ENCODE measurements at regions not wholly inside any gene's neighbourhood (a gene's known extent, or its start where the extent isn't known, plus 50 kb on each side); places are given as distances from the start of the nearest gene placed in this dataset.

DNA sequence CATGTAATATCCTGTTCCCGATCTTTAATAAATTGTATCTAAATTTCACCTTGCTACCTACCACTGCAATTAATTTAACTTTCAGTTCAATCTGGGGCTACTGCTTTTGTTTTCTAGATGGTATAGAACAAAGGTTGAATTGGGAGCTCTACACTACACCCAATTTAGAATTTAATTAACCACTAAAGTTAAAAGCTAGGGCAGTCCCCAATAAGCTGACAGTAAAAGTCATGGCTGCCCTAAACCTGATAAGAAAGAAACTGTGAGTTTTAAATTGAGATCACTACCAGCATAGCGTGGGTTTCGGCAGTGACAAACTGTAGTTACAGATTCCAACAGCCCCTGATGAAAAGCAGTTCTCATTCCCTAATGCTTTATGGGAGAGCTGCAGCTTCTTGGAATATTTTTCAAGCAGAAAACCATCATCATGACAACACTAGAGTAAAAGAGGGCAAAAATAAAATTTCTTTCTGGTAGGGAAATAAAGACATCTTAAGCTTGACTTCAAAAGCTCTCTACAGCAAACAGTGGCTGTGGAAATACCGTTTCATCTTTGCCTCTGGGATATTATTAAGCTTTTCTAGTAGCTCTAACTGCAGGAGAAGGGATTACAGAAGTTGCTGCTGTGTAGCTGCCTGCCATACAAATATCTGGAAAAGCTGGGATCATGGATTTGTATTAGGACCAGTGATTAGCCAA lies 1372.1 kb downstream of the EPHA7 start:
- H3K27ac ChIP-seq: no peak overlapping the region
- ATAC-seq (ENCODE audit: low FRiP score in 2 of 2) (no peak), DNase-seq (no peak)
- H3K27me3 ChIP-seq: no peaks in the 10 kb centered on the region
- TF ChIP-seq EP300 (IDR thresholded peaks at IDR 0.05): no peak
- H3K36me3 ChIP-seq: no peaks in the 10 kb centered on the region
- WGBS, 2 donors: 77 to 80% methylated on average over 4 of the region's 4 CpGs
- H3K4me1 ChIP-seq: no peaks in the 10 kb centered on the region
- H3K4me3 ChIP-seq: no peak overlapping the region
- no peaks in the 10 kb centered on the region for H3K9me3 ChIP-seq

DNA sequence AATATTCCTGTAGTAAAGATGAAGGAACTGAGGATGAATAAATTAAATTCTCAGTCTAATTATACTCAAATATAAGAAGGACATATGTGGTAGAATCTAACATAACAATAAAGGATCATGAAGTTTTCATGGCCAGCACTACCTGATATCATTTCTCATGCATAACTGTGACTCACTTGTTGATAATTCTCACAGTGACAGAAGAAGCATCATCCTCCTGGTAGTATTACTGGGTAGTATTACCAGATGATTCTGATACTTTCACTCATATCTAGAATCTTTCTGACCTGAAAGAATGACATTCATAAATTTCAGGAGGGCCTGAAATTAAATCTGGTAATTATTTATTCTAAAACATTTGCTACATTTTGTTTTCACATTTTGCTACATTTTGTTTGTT lies 1375.0 kb downstream of the EPHA7 start:
- Histone ChIP-seq H3K9me3 (no peaks in the 10 kb centered on the region), H3K27ac (no peak overlapping the region), H3K27me3 (no peaks in the 10 kb centered on the region), H3K4me1 (no peaks in the 10 kb centered on the region), H3K36me3 (no peaks in the 10 kb centered on the region), H3K4me3 (no peak overlapping the region)
- no peak for ATAC-seq (ENCODE audit: low FRiP score in 2 of 2)
- DNase-seq: no peak
- no peak for TF ChIP-seq POLR2AphosphoS5 (IDR thresholded peaks at IDR 0.05)
- TF ChIP-seq, protein P1, sequence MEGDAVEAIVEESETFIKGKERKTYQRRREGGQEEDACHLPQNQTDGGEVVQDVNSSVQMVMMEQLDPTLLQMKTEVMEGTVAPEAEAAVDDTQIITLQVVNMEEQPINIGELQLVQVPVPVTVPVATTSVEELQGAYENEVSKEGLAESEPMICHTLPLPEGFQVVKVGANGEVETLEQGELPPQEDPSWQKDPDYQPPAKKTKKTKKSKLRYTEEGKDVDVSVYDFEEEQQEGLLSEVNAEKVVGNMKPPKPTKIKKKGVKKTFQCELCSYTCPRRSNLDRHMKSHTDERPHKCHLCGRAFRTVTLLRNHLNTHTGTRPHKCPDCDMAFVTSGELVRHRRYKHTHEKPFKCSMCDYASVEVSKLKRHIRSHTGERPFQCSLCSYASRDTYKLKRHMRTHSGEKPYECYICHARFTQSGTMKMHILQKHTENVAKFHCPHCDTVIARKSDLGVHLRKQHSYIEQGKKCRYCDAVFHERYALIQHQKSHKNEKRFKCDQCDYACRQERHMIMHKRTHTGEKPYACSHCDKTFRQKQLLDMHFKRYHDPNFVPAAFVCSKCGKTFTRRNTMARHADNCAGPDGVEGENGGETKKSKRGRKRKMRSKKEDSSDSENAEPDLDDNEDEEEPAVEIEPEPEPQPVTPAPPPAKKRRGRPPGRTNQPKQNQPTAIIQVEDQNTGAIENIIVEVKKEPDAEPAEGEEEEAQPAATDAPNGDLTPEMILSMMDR (IDR thresholded peaks at IDR 0.05): no peak

DNA sequence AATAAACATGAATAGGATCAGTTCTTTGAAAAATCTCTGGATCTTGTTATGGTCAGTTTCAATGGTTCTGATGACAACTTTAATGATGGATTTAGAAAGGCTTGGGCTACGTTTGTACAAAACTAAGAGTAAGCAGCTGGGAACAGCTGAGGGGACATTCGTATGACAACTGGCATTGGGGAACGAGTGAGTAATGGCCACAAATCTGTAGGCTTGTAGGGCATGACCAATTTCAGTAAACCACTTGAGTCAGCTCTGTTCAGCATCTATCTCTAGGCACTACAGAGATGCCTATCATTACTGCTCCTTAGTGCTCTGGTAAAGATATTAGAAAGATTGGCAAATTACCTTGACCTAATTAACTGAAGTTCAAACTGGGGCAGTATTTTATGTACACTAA lies 1375.6 kb downstream of the EPHA7 start:
- H3K4me1 ChIP-seq: no peaks in the 10 kb centered on the region
- ATAC-seq (ENCODE audit: low FRiP score in 2 of 2): no peak
- DNase-seq: no peak
- no peaks in the 10 kb centered on the region for H3K9me3 ChIP-seq
- H3K4me3 ChIP-seq: no peak overlapping the region
- H3K27me3 ChIP-seq: no peaks in the 10 kb centered on the region
- TF ChIP-seq, protein P1 (IDR thresholded peaks at IDR 0.05): no peak
- TF ChIP-seq POLR2A (IDR thresholded peaks at IDR 0.05): no peak
- TF ChIP-seq POLR2AphosphoS5 (IDR thresholded peaks at IDR 0.05): no peak
- TF ChIP-seq EP300 (IDR thresholded peaks at IDR 0.05): no peak
- no peaks in the 10 kb centered on the region for H3K36me3 ChIP-seq
- WGBS, 2 donors: 67 to 73% methylated on average over 3 of the region's 3 CpGs
- no peak overlapping the region for H3K27ac ChIP-seq

DNA sequence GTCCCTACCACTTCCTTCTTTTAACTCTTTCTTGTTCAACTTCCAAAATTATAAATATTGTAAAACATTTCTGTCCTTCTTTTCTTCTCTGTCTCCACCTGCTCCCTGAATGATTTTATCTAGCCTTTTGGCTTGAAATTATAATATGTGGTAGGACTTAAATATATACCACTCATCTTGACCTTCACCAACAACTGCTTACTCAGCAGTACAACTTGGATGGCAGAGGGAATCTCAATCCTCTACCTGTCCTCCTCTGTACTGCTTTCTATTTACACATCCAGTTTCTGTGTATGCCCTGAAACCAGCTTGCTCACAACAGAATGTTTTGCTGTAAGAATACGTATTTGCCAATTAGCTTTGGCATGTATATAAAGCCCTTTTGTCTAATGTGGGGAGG lies 1392.5 kb downstream of the EPHA7 start:
- WGBS, 2 donors: 83 to 89% methylated on average over 1 of the region's 1 CpG

DNA sequence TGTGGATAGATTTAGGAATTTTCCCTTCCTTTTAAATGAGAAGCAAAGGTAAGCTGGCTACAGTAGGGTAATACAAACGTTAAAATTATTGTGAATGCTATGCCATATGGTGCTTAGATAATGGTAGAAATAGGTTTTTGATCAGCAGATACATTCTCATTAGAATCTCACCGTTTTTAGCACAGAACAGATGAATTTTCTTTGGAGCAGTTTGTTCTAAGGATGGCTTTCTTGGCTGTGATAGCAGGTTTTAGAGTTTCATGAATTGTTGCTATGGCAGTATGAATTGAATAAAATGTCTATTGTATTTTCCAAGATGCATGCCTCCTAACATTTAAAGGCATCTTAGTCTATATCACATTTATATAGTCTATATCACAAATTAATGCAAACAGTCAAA lies 1394.5 kb downstream of the EPHA7 start:
- no peak for TF ChIP-seq POLR2AphosphoS5 (IDR thresholded peaks at IDR 0.05)
- Histone ChIP-seq H3K4me1 (no peaks in the 10 kb centered on the region), H3K4me3 (no peak overlapping the region), H3K27me3 (no peaks in the 10 kb centered on the region), H3K9me3 (no peaks in the 10 kb centered on the region), H3K27ac (no peak overlapping the region), H3K36me3 (no peaks in the 10 kb centered on the region)
- DNase-seq (no peak), ATAC-seq (ENCODE audit: low FRiP score in 2 of 2) (no peak)
- 36 to 43% methylated on average over 2 of the region's 2 CpGs for WGBS, 2 donors

More for the DNA sequence above, 1392.5 kb downstream of the EPHA7 start:
- Histone ChIP-seq H3K4me1 (no peaks in the 10 kb centered on the region), H3K9me3 (no peaks in the 10 kb centered on the region), H3K27me3 (no peaks in the 10 kb centered on the region), H3K27ac (no peak overlapping the region), H3K4me3 (no peak overlapping the region), H3K36me3 (no peaks in the 10 kb centered on the region)
- no peak for TF ChIP-seq POLR2A (IDR thresholded peaks at IDR 0.05)
- TF ChIP-seq EP300 (IDR thresholded peaks at IDR 0.05): no peak
- DNase-seq (no peak), ATAC-seq (ENCODE audit: low FRiP score in 2 of 2) (no peak)

DNA sequence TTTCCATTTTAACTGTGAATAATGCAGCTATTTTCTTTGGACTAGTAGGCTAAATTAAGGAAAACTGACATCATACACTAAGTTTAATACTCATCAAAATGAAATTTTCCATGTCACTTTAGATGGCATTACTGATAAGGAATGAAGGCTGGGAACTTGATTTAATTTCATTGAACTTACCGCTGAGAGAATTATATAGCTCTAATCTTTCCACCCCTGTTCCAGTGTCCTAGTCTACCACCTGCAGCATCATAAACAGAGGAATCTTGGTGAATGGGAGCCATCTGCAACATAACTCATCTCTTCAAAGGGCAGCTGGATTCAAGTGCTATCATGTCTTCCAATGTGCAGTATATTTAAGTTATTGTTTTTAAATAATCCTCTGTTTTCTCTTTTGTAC lies 1395.2 kb downstream of the EPHA7 start:
- Histone ChIP-seq H3K36me3 (no peaks in the 10 kb centered on the region), H3K4me1 (no peaks in the 10 kb centered on the region), H3K27ac (no peak overlapping the region), H3K9me3 (no peaks in the 10 kb centered on the region), H3K4me3 (no peak overlapping the region), H3K27me3 (no peaks in the 10 kb centered on the region)
- TF ChIP-seq EP300 (IDR thresholded peaks at IDR 0.05) (no peak), POLR2AphosphoS5 (IDR thresholded peaks at IDR 0.05) (no peak), POLR2A (IDR thresholded peaks at IDR 0.05) (no peak)
- TF ChIP-seq, protein P1 (IDR thresholded peaks at IDR 0.05): no peak
- ATAC-seq (ENCODE audit: low FRiP score in 2 of 2) (no peak), DNase-seq (no peak)
- WGBS, 2 donors: 75 to 100% methylated on average over 1 of the region's 1 CpG

Measured in upper lobe of left lung (tissue), 6 donors.